Mesendoderm (in vitro differentiated cells): ENCODE measurements at regions not wholly inside any gene's neighbourhood (a gene's known extent, or its start where the extent isn't known, plus 50 kb on each side); places are given as distances from the start of the nearest gene placed in this dataset.

Experiments used
- DNase-seq: peaks from one replicate; pipeline ENCODE4 v3.0.0; 2013
- H2AK5ac ChIP-seq: 2 replicates; pipeline ENCODE4 v1.6.1; 2013; ENCODE audit warnings: low read length, inconsistent platforms
- H2BK120ac ChIP-seq: 2 replicates; pipeline ENCODE4 v1.6.1; 2013; ENCODE audit warnings: low read depth, mild to moderate bottlenecking, low read length, moderate library complexity, mixed read lengths
- H2BK15ac ChIP-seq: replicated peaks from 2 replicates; pipeline ENCODE4 v1.6.1; 2013; ENCODE audit warnings: low read depth, mild to moderate bottlenecking, moderate library complexity
- H2BK5ac ChIP-seq: 2 replicates; pipeline ENCODE4 v1.6.1; 2013; ENCODE audit warnings: low read length, inconsistent platforms
- H3K18ac ChIP-seq: 2 replicates; pipeline ENCODE4 v1.6.1; 2013; ENCODE audit warnings: mild to moderate bottlenecking, low read length, mixed read lengths
- H3K23ac ChIP-seq: one replicate; pipeline ENCODE4 v1.6.1; 2013; ENCODE audit warnings: low read length
- H3K27ac ChIP-seq: 2 replicates; pipeline ENCODE4 v1.5.1; 2013; ENCODE audit warnings: low read depth, mild to moderate bottlenecking, inconsistent platforms, low read length, moderate library complexity
- H3K27me3 ChIP-seq: 2 replicates; pipeline ENCODE4 v1.6.1; 2013; ENCODE audit warnings: low read length, control low read depth, mild to moderate bottlenecking, inconsistent platforms; ENCODE audit not compliant: insufficient read depth, poor library complexity
- H3K36me3 ChIP-seq: 2 replicates; pipeline ENCODE4 v1.6.1; 2013; ENCODE audit warnings: low read length, inconsistent platforms; ENCODE audit not compliant: control insufficient read depth, insufficient read depth
- H3K4ac ChIP-seq: one replicate; pipeline ENCODE4 v1.6.1; 2013; ENCODE audit warnings: low read depth, mild to moderate bottlenecking, low read length, moderate library complexity
- H3K4me1 ChIP-seq: 2 replicates; pipeline ENCODE4 v1.6.1; 2013; ENCODE audit warnings: low read depth, low read length, inconsistent platforms; ENCODE audit not compliant: control insufficient read depth
- H3K4me2 ChIP-seq: 2 replicates; pipeline ENCODE4 v1.6.1; 2013; ENCODE audit warnings: low read length
- H3K4me3 ChIP-seq: 2 replicates; pipeline ENCODE4 v1.5.1; 2013; ENCODE audit warnings: mild to moderate bottlenecking, low read length
- H3K56ac ChIP-seq: one replicate; pipeline ENCODE4 v1.6.1; 2013; ENCODE audit warnings: low read length
- H3K79me1 ChIP-seq: 2 replicates; pipeline ENCODE4 v1.6.1; 2013; ENCODE audit warnings: low read length, inconsistent platforms
- H3K79me2 ChIP-seq: 2 replicates; pipeline ENCODE4 v1.6.1; 2013; ENCODE audit warnings: mild to moderate bottlenecking, low read length; ENCODE audit not compliant: control insufficient read depth, insufficient read depth
- H3K9ac ChIP-seq: 2 replicates; pipeline ENCODE4 v1.6.1; 2013; ENCODE audit warnings: low read length, inconsistent platforms
- H4K5ac ChIP-seq: one replicate; pipeline ENCODE4 v1.6.1; 2013; ENCODE audit warnings: low read length
- H4K8ac ChIP-seq: one replicate; pipeline ENCODE4 v1.6.1; 2013; ENCODE audit warnings: low read depth, mild to moderate bottlenecking, control low read depth, low read length, moderate library complexity
- WGBS: extraction: QIAGEN DNeasy Blood & Tissue Kit; methylation state at CpG from one replicate; pipeline ENCODE4 v1.1.7; 2013; ENCODE audit warnings: low lambda C conversion rate, missing lambda C conversion rate; ENCODE audit not compliant: insufficient coverage; ENCODE audit errors: extremely low coverage; 5-methylcytosine and 5-hydroxymethylcytosine counted together

GRCh38 chr13:34410678-34411077, 531.4 kb upstream of the NBEA start:
- Histone ChIP-seq H3K9ac (no peak overlapping the region), H3K79me1 (no peaks in the 10 kb centered on the region), H3K18ac (no peak overlapping the region), H3K4me1 (no peaks in the 10 kb centered on the region), H4K5ac (no peak overlapping the region), H3K56ac (no peak overlapping the region), H3K4me3 (no peak overlapping the region), H3K4ac (no peak overlapping the region), H3K79me2 (no peaks in the 10 kb centered on the region), H3K36me3 (no peaks in the 10 kb centered on the region), H3K23ac (no peak overlapping the region), H2BK15ac (no peak overlapping the region), H3K27ac (no peak overlapping the region), H2BK120ac (no peak overlapping the region), H4K8ac (no peak overlapping the region), H3K4me2 (no peak overlapping the region), H2BK5ac (no peak overlapping the region), H2AK5ac (no peak overlapping the region), H3K27me3 (no peaks in the 10 kb centered on the region)
- DNase-seq = no peak
- WGBS = no CpG with 5 or more reads among the region's 4 CpGs

- no peaks in the 10 kb centered on the region for H3K79me1 ChIP-seq
- H3K27ac ChIP-seq = no peak overlapping the region
- no peaks in the 10 kb centered on the region for H3K27me3 ChIP-seq
- no peak overlapping the region for H2BK15ac ChIP-seq
- H2BK5ac ChIP-seq = no peak overlapping the region
- no peak overlapping the region for H4K5ac ChIP-seq
- no peak overlapping the region for H3K56ac ChIP-seq
- H2AK5ac ChIP-seq = no peak overlapping the region
- H3K79me2 ChIP-seq = no peaks in the 10 kb centered on the region
- no peak overlapping the region for H3K4me3 ChIP-seq
- no peak overlapping the region for H3K9ac ChIP-seq
- H3K36me3 ChIP-seq = no peaks in the 10 kb centered on the region
- no peak overlapping the region for H3K18ac ChIP-seq
- WGBS = no CpG with 5 or more reads among the region's 1 CpG
- H3K4ac ChIP-seq = no peak overlapping the region
- no peak overlapping the region for H3K4me2 ChIP-seq
- no peak overlapping the region for H2BK120ac ChIP-seq
- no peak for DNase-seq
- no peaks in the 10 kb centered on the region for H3K4me1 ChIP-seq
- no peak overlapping the region for H4K8ac ChIP-seq
- no peak overlapping the region for H3K23ac ChIP-seq
Measured at GRCh38 chr13:34411177-34411576, 530.9 kb upstream of the NBEA start.

GRCh38 chr13:34411894-34412293, 530.2 kb upstream of the NBEA start:
- Histone ChIP-seq H4K5ac (no peak overlapping the region), H3K36me3 (no peaks in the 10 kb centered on the region), H3K27ac (no peak overlapping the region), H2AK5ac (no peak overlapping the region), H3K4me1 (no peaks in the 10 kb centered on the region), H2BK15ac (no peak overlapping the region), H3K18ac (no peak overlapping the region), H3K4me2 (no peak overlapping the region), H3K4me3 (no peak overlapping the region), H3K79me1 (no peaks in the 10 kb centered on the region), H3K4ac (no peak overlapping the region), H3K27me3 (no peaks in the 10 kb centered on the region), H4K8ac (no peak overlapping the region), H3K79me2 (no peaks in the 10 kb centered on the region), H2BK120ac (no peak overlapping the region), H3K23ac (no peak overlapping the region), H2BK5ac (no peak overlapping the region), H3K56ac (no peak overlapping the region), H3K9ac (no peak overlapping the region)
- WGBS = no CpG with 5 or more reads among the region's 4 CpGs
- DNase-seq = no peak

GRCh38 chr13:34412295-34412694, 529.8 kb upstream of the NBEA start:
- no peak overlapping the region for H2BK15ac ChIP-seq
- no peak overlapping the region for H2AK5ac ChIP-seq
- no peak overlapping the region for H3K4ac ChIP-seq
- H3K36me3 ChIP-seq = no peaks in the 10 kb centered on the region
- no peaks in the 10 kb centered on the region for H3K27me3 ChIP-seq
- H3K18ac ChIP-seq = no peak overlapping the region
- no peak for DNase-seq
- no peak overlapping the region for H3K4me2 ChIP-seq
- H4K8ac ChIP-seq = no peak overlapping the region
- no peak overlapping the region for H3K56ac ChIP-seq
- H3K4me1 ChIP-seq = no peaks in the 10 kb centered on the region
- no peak overlapping the region for H2BK5ac ChIP-seq
- H3K4me3 ChIP-seq = no peak overlapping the region
- H4K5ac ChIP-seq = no peak overlapping the region
- no peak overlapping the region for H2BK120ac ChIP-seq
- H3K79me2 ChIP-seq = no peaks in the 10 kb centered on the region
- no peaks in the 10 kb centered on the region for H3K79me1 ChIP-seq
- no peak overlapping the region for H3K23ac ChIP-seq
- no peak overlapping the region for H3K27ac ChIP-seq
- H3K9ac ChIP-seq = no peak overlapping the region

DNA sequence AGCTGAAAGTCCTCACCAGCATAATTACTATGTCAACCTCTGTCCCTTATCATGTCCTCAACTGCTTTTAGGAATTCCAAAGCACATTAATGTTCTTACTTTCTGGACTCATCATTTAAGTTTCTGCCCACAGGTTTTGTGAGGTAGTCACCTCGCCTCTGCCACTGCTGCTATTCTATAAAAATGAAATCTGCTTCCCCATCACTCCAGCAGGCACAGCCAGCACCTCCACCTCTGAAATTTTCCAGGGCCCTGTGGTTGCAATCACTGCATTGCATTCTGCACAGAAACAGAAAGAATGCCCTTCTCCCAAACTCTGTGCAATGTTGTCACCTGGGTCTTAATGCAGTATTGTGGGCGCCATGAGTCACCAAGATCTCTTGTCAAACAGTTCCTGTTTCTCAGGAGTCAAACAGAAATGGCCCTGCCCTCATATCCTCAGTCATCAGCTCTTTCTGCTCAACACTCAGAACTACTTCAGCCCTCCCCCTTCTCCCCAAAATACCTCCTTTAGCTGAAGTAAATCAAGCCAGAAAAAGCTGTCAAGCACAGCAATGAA, 529.2 kb upstream of the NBEA start:
- Histone ChIP-seq H3K4me1 (no peaks in the 10 kb centered on the region), H4K8ac (no peak overlapping the region), H2BK120ac (no peak overlapping the region), H3K4me2 (no peak overlapping the region), H3K18ac (no peak overlapping the region), H3K23ac (no peak overlapping the region), H3K79me1 (no peaks in the 10 kb centered on the region), H3K79me2 (no peaks in the 10 kb centered on the region), H3K9ac (no peak overlapping the region), H3K27ac (no peak overlapping the region), H3K4ac (no peak overlapping the region), H2BK15ac (no peak overlapping the region), H3K4me3 (no peak overlapping the region), H3K27me3 (no peaks in the 10 kb centered on the region), H3K56ac (no peak overlapping the region), H2BK5ac (no peak overlapping the region), H4K5ac (no peak overlapping the region), H2AK5ac (no peak overlapping the region), H3K36me3 (no peaks in the 10 kb centered on the region)
- no peak for DNase-seq
- no CpG with 5 or more reads among the region's 2 CpGs for WGBS

GRCh38 chr13:34413538-34414210, 528.4 kb upstream of the NBEA start:
- no peak overlapping the region for H2BK15ac ChIP-seq
- H3K79me1 ChIP-seq = no peaks in the 10 kb centered on the region
- H2BK120ac ChIP-seq = no peak overlapping the region
- WGBS = no CpG with 5 or more reads among the region's 1 CpG
- H3K18ac ChIP-seq = no peak overlapping the region
- H3K27ac ChIP-seq = no peak overlapping the region
- H3K36me3 ChIP-seq = no peaks in the 10 kb centered on the region
- H3K4me1 ChIP-seq = no peaks in the 10 kb centered on the region
- no peaks in the 10 kb centered on the region for H3K27me3 ChIP-seq
- H3K4me2 ChIP-seq = no peak overlapping the region
- H4K5ac ChIP-seq = no peak overlapping the region
- H3K4ac ChIP-seq = no peak overlapping the region
- H3K9ac ChIP-seq = no peak overlapping the region
- H3K4me3 ChIP-seq = no peak overlapping the region
- no peak overlapping the region for H4K8ac ChIP-seq
- H2AK5ac ChIP-seq = no peak overlapping the region
- H3K23ac ChIP-seq = no peak overlapping the region
- no peak overlapping the region for H2BK5ac ChIP-seq
- H3K56ac ChIP-seq = no peak overlapping the region
- no peak for DNase-seq
- no peaks in the 10 kb centered on the region for H3K79me2 ChIP-seq
